ENCODE measurements at regions not wholly inside any gene's neighbourhood (a gene's known extent, or its start where the extent isn't known, plus 50 kb on each side); places are given as distances from the start of the nearest gene placed in this dataset.

DNA sequence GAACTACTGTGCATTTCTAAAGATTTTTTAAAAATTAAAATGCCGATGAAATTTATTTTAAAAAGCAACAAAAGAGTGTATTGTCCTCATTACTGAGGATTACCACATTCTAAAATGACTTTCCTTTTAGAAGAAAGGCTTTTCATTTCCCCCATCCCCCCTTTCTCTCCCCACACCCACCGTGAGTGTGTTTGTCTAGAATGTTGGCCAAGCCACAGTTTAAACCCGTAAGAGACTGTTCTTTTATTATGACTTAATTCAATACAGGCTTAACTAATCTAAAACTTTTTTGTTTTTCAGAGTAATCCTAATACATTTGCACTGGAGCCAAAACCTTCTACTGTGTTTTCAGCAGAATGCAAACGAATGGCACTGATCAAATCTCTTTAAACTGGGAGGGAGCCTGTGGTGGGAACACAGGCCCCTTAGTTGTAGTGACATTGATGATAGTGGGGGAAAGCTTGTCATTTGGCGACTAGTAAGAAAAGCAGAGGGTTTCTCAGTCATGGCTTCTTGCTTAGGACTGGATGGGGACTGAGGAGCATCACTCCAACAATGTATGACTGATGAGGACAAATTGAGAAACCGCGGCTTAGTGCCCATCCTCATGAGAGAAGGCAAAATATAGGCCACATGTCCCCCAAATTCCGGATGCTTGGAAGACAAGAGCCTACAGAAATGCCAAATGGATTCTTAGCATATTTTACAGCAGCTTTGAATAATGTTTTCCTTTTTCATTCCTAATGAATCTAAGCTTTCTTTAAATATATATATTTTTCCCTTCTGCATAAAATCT lies 154.0 kb upstream of the SMIM21 start:
- Histone ChIP-seq H3K27me3 (ENCODE audit: control insufficient read depth in 2 of 2, insufficient read depth in 2 of 2, low read length in 2 of 2) (no peaks in the 10 kb centered on the region), H3K4me2 (replicated peaks; ENCODE audit: extremely low read depth, low read length, poor library complexity, severe bottlenecking) (no peak overlapping the region), H4K20me1 (ENCODE audit: insufficient read depth, low read length) (no peaks in the 10 kb centered on the region), H3K9ac (ENCODE audit: insufficient read depth, low read length, poor library complexity, severe bottlenecking) (no peak overlapping the region), H3K9me3 (replicated peaks in 1 of 2; ENCODE audit: control insufficient read depth in 1 of 2, insufficient read depth in 1 of 2, low read length in 2 of 2) (no peaks in the 10 kb centered on the region), H3K4me1 (ENCODE audit: control insufficient read depth in 1 of 2, insufficient read depth in 2 of 2, low read length in 2 of 2) (no peaks in the 10 kb centered on the region), H3K27ac (ENCODE audit: low read depth in 1 of 2, low read length in 2 of 2) (no peak overlapping the region), H3K4me3 (replicated peaks in 1 of 3; ENCODE audit: low read depth in 2 of 3, low read length in 3 of 3) (no peak overlapping the region), H3K36me3 (replicated peaks in 1 of 2; ENCODE audit: control insufficient read depth in 1 of 2, insufficient read depth in 2 of 2, low read length in 2 of 2) (no peaks in the 10 kb centered on the region), H2AFZ (ENCODE audit: insufficient read depth, low read depth, low read length, poor library complexity, severe bottlenecking) (no peak overlapping the region), H3K79me2 (ENCODE audit: insufficient read depth, low read length) (no peaks in the 10 kb centered on the region)
- TF ChIP-seq, protein P1, sequence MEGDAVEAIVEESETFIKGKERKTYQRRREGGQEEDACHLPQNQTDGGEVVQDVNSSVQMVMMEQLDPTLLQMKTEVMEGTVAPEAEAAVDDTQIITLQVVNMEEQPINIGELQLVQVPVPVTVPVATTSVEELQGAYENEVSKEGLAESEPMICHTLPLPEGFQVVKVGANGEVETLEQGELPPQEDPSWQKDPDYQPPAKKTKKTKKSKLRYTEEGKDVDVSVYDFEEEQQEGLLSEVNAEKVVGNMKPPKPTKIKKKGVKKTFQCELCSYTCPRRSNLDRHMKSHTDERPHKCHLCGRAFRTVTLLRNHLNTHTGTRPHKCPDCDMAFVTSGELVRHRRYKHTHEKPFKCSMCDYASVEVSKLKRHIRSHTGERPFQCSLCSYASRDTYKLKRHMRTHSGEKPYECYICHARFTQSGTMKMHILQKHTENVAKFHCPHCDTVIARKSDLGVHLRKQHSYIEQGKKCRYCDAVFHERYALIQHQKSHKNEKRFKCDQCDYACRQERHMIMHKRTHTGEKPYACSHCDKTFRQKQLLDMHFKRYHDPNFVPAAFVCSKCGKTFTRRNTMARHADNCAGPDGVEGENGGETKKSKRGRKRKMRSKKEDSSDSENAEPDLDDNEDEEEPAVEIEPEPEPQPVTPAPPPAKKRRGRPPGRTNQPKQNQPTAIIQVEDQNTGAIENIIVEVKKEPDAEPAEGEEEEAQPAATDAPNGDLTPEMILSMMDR (IDR thresholded peaks at IDR 0.05): no peak
- intact Hi-C loops (cut with micrococcal nuclease): no loop called here
- Mint-ChIP-seq H3K4me1 (no peaks in the 10 kb centered on the region), H3K4me3 (no peak overlapping the region), H3K9me3 (peaks cover 0 to 9% (median 5%) of the 10 kb centered on the region in 7 donors), H3K27me3 (ENCODE audit: low read depth in 3 of 3) (peaks cover 2% of the 10 kb centered on the region in 3 donors), H3K36me3 (no peaks in the 10 kb centered on the region), H3K27ac (no peak overlapping the region)
- no peak for DNase-seq
- 69% methylated on average over 5 of the region's 8 CpGs for WGBS (ENCODE audit: insufficient coverage)

DNA sequence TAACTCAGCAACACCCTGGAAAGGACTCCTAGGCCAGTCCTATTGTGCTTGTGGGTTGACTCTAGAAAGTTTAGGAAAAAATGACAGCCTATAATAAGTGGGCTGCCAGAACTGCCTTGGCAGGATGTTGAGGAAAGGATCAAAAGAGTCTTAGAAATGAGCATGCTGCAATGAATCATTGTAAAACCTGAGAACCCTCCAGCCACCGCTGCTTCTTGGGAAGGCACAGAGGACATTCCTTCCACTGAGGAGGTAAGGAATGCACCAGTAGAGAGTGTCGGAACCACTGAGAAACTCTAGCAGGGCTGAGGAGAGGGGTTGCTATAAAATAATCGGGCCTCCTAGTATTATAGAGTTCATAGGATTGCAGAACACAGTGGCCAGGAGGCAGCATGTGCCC lies 146.7 kb upstream of the SMIM21 start:
- Histone ChIP-seq H3K36me3 (replicated peaks in 1 of 2; ENCODE audit: control insufficient read depth in 1 of 2, insufficient read depth in 2 of 2, low read length in 2 of 2) (no peaks in the 10 kb centered on the region), H3K27ac (ENCODE audit: low read depth in 1 of 2, low read length in 2 of 2) (no peak overlapping the region), H2AFZ (ENCODE audit: insufficient read depth, low read depth, low read length, poor library complexity, severe bottlenecking) (no peak overlapping the region), H3K27me3 (ENCODE audit: control insufficient read depth in 2 of 2, insufficient read depth in 2 of 2, low read length in 2 of 2) (no peaks in the 10 kb centered on the region), H4K20me1 (ENCODE audit: insufficient read depth, low read length) (no peaks in the 10 kb centered on the region), H3K79me2 (ENCODE audit: insufficient read depth, low read length) (no peaks in the 10 kb centered on the region), H3K4me3 (replicated peaks in 1 of 3; ENCODE audit: low read depth in 2 of 3, low read length in 3 of 3) (no peak overlapping the region), H3K9me3 (replicated peaks in 1 of 2; ENCODE audit: control insufficient read depth in 1 of 2, insufficient read depth in 1 of 2, low read length in 2 of 2) (peaks cover 8 to 32% of the 10 kb centered on the region in 2 donors), H3K4me2 (replicated peaks; ENCODE audit: extremely low read depth, low read length, poor library complexity, severe bottlenecking) (no peak overlapping the region), H3K9ac (ENCODE audit: insufficient read depth, low read length, poor library complexity, severe bottlenecking) (no peak overlapping the region), H3K4me1 (ENCODE audit: control insufficient read depth in 1 of 2, insufficient read depth in 2 of 2, low read length in 2 of 2) (no peaks in the 10 kb centered on the region)
- Mint-ChIP-seq H3K27me3 (ENCODE audit: low read depth in 3 of 3) (peaks cover 0 to 2% (median 2%) of the 10 kb centered on the region in 3 donors), H3K4me3 (no peak overlapping the region), H3K4me1 (no peaks in the 10 kb centered on the region), H3K9me3 (peaks cover 3 to 28% (median 12%) of the 10 kb centered on the region in 7 donors), H3K36me3 (no peaks in the 10 kb centered on the region), H3K27ac (no peak overlapping the region)
- 92% methylated on average over 2 of the region's 3 CpGs for WGBS (ENCODE audit: insufficient coverage)
- TF ChIP-seq, protein P1 (IDR thresholded peaks at IDR 0.05): no peak
- intact Hi-C loops (cut with micrococcal nuclease): no loop called here
- DNase-seq: no peak
